Stimulated activated CD4-positive, alpha-beta T cell treated with anti-CD3 and anti-CD28 coated beads, Interleukin-12 subunit alpha, Interleukin-12 subunit beta, amount 100 ng/mL, for 24 hours (primary cell): ENCODE measurements at regions not wholly inside any gene's neighbourhood (a gene's known extent, or its start where the extent isn't known, plus 50 kb on each side); places are given as distances from the start of the nearest gene placed in this dataset.

Experiments used
- DNase-seq, 2 experiments: peaks; one replicate each; pipeline ENCODE4 v3.0.0-alpha.2; 2020; ENCODE audit warnings: low read depth in 2 of 2

GRCh38 chr15:69505956-69506556 lies 53.4 kb downstream of the RPLP1 start:
- DNase-seq: no peak

- DNase-seq: no peak
Observed at GRCh38 chr15:69508659-69509058, 56.0 kb downstream of the RPLP1 start.

- no peak for DNase-seq
Observed at GRCh38 chr15:69509131-69509530, 56.5 kb downstream of the RPLP1 start.

GRCh38 chr15:69510556-69510955 lies 57.9 kb downstream of the RPLP1 start:
- DNase-seq: no peak

GRCh38 chr15:69511015-69511414 lies 58.4 kb downstream of the RPLP1 start:
- no peak for DNase-seq

- DNase-seq: no peak
Observed at GRCh38 chr15:69511716-69512340, 59.2 kb downstream of the RPLP1 start.

GRCh38 chr15:69513450-69513960 lies 60.9 kb downstream of the RPLP1 start:
- DNase-seq: no peak

GRCh38 chr15:69513986-69514385 lies 61.4 kb downstream of the RPLP1 start:
- DNase-seq: no peak

GRCh38 chr15:69515508-69515907 lies 62.9 kb downstream of the RPLP1 start:
- DNase-seq: no peak

GRCh38 chr15:69515926-69516325 lies 63.3 kb downstream of the RPLP1 start:
- no peak for DNase-seq

- no peak for DNase-seq
Observed at GRCh38 chr15:69517052-69517451, 64.4 kb downstream of the RPLP1 start.

GRCh38 chr15:69518806-69519205 lies 66.2 kb downstream of the RPLP1 start:
- DNase-seq: no peak

- no peak for DNase-seq
Observed at GRCh38 chr15:69520067-69520466, 67.4 kb downstream of the RPLP1 start.

- DNase-seq: no peak
Observed at GRCh38 chr15:69522361-69522760, 69.7 kb downstream of the RPLP1 start.

- DNase-seq: peak; percentile 31 to 67
Observed at GRCh38 chr15:69523010-69524001, 70.7 kb downstream of the RPLP1 start.

- no peak for DNase-seq
Observed at GRCh38 chr15:69524296-69524695, 71.7 kb downstream of the RPLP1 start.

GRCh38 chr15:69524814-69525213 lies 72.2 kb downstream of the RPLP1 start:
- no peak for DNase-seq

- no peak for DNase-seq
Observed at GRCh38 chr15:69525543-69525942, 72.9 kb downstream of the RPLP1 start.

- no peak for DNase-seq
Observed at GRCh38 chr15:69526081-69527061, 73.8 kb downstream of the RPLP1 start.

GRCh38 chr15:69529141-69529540 lies 76.5 kb downstream of the RPLP1 start:
- DNase-seq: no peak

GRCh38 chr15:69529961-69530633 lies 77.5 kb downstream of the RPLP1 start:
- no peak for DNase-seq
